ENCODE measurements at regions not wholly inside any gene's neighbourhood (a gene's known extent, or its start where the extent isn't known, plus 50 kb on each side); places are given as distances from the start of the nearest gene placed in this dataset.

DNA sequence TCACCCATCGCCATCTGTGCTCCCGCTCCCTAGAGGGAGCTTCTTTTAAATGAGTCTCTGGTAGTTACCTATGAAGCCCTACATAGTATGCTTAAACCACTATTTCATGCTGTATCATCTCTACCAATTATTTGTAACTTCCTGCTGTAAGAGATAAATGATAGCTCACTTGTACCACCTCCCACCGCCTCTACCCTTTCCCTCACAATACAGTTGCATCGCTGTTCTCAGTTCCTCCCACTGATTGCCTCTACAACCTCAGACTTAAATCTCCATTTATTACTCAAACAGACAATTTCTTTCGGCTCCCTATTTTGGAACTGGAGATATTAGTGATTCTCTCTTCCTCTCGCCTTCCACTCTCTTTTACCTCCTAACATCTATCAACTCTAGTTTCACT lies 222.9 kb upstream of the ZC3H12C start:
- H3K36me3 ChIP-seq: no peaks in the 10 kb centered on the region
- H3K4me3 ChIP-seq: no peak overlapping the region
- no peaks in the 10 kb centered on the region for H3K9me3 ChIP-seq
- TF ChIP-seq POLR2A (IDR thresholded peaks at IDR 0.05) (no peak), EP300 (IDR thresholded peaks at IDR 0.05) (no peak), POLR2AphosphoS5 (IDR thresholded peaks at IDR 0.05) (no peak)
- TF ChIP-seq, protein P1, sequence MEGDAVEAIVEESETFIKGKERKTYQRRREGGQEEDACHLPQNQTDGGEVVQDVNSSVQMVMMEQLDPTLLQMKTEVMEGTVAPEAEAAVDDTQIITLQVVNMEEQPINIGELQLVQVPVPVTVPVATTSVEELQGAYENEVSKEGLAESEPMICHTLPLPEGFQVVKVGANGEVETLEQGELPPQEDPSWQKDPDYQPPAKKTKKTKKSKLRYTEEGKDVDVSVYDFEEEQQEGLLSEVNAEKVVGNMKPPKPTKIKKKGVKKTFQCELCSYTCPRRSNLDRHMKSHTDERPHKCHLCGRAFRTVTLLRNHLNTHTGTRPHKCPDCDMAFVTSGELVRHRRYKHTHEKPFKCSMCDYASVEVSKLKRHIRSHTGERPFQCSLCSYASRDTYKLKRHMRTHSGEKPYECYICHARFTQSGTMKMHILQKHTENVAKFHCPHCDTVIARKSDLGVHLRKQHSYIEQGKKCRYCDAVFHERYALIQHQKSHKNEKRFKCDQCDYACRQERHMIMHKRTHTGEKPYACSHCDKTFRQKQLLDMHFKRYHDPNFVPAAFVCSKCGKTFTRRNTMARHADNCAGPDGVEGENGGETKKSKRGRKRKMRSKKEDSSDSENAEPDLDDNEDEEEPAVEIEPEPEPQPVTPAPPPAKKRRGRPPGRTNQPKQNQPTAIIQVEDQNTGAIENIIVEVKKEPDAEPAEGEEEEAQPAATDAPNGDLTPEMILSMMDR (IDR thresholded peaks at IDR 0.05): no peak
- no peaks in the 10 kb centered on the region for H3K27me3 ChIP-seq
- no peak for DNase-seq
- intact Hi-C loops (cut with DNase I; ENCODE audit: low total_unique reads): no loop called here
- 86 to 89% (median 88%) methylated on average over 6 of the region's 6 CpGs for WGBS, 5 donors
- H3K4me1 ChIP-seq: no peaks in the 10 kb centered on the region
- H3K27ac ChIP-seq: no peak overlapping the region

DNA sequence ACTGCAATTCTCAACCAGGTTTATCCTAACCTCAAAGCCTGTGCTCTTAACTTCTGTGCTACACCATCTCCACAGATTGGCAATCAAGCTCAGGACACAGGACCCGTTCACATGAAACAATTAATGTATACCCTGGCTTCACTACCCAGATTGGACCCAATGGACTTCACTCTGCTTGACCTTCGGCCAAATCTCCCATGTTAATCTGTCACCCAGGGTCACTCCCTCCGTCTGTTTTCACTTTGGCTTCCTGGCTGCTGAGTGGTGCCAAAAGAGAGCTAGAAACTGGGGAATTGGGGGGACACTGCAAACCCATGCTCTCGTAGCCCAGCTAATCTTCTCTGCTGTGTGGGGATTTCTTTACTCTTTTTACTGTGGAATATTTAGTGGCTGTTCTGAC lies 216.1 kb upstream of the ZC3H12C start:
- no peak overlapping the region for H3K27ac ChIP-seq
- H3K9me3 ChIP-seq: no peaks in the 10 kb centered on the region
- H3K4me1 ChIP-seq: no peaks in the 10 kb centered on the region
- no peaks in the 10 kb centered on the region for H3K27me3 ChIP-seq
- 36 to 48% (median 42%) methylated on average over 4 of the region's 4 CpGs for WGBS, 5 donors
- DNase-seq: no peak
- no peak overlapping the region for H3K4me3 ChIP-seq
- no peaks in the 10 kb centered on the region for H3K36me3 ChIP-seq
- TF ChIP-seq POLR2A (IDR thresholded peaks at IDR 0.05) (no peak), EP300 (IDR thresholded peaks at IDR 0.05) (no peak), POLR2AphosphoS5 (IDR thresholded peaks at IDR 0.05) (no peak)
- TF ChIP-seq, protein P1 (IDR thresholded peaks at IDR 0.05): no peak
- intact Hi-C loops (cut with DNase I; ENCODE audit: low total_unique reads): no loop called here

DNA sequence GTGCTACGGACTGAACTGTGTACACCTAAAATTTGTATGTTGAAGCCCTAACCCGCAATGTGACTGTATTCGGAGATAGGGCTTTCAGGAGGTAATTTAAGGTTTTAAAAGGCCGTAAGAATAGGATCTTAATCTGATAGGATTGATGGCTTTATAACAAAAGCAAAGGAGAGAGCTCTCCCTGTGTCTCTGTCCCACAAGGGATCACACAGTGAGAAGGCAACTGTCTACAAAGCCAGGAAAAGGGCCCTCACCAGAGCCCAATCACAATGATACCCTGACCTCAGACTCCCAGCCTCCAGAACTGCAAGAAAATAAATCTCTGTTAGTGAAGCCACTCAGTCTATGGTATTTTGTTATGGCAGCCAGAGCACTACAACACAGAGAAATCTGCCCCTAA lies 208.7 kb upstream of the ZC3H12C start:
- DNase-seq: no peak
- Histone ChIP-seq H3K27me3 (no peaks in the 10 kb centered on the region), H3K36me3 (no peaks in the 10 kb centered on the region), H3K9me3 (no peaks in the 10 kb centered on the region), H3K4me1 (no peaks in the 10 kb centered on the region), H3K4me3 (no peak overlapping the region), H3K27ac (no peak overlapping the region)
- TF ChIP-seq POLR2AphosphoS5 (IDR thresholded peaks at IDR 0.05): no peak
- no peak for TF ChIP-seq POLR2A (IDR thresholded peaks at IDR 0.05)
- TF ChIP-seq EP300 (IDR thresholded peaks at IDR 0.05): no peak
- TF ChIP-seq, protein P1 (IDR thresholded peaks at IDR 0.05): no peak
- intact Hi-C loops (cut with DNase I; ENCODE audit: low total_unique reads): no loop called here
- 70 to 77% (median 73%) methylated on average over 4 of the region's 4 CpGs for WGBS, 5 donors

DNA sequence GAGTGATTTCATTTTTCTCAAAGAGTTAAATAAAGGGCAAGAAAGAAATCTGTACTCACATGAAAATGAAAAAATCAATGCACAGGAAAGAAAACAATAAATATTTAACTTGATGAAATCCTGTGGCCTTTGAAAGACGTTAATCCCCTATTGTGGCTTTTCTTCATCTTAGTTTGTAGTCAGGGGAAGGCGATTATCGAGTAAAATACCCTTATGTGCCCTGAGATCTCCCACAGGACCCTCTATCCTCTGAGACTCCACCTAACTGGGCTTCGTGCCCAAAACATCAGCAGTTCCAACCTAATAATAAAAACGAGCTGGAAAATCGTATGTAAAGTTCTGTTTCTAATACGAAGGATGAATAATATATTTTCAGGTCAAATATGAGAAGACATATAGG lies 208.2 kb upstream of the ZC3H12C start:
- no peaks in the 10 kb centered on the region for H3K27me3 ChIP-seq
- intact Hi-C loops (cut with DNase I; ENCODE audit: low total_unique reads): no loop called here
- H3K9me3 ChIP-seq: no peaks in the 10 kb centered on the region
- H3K36me3 ChIP-seq: no peaks in the 10 kb centered on the region
- TF ChIP-seq EP300 (IDR thresholded peaks at IDR 0.05) (no peak), POLR2A (IDR thresholded peaks at IDR 0.05) (no peak), POLR2AphosphoS5 (IDR thresholded peaks at IDR 0.05) (no peak)
- no peak overlapping the region for H3K27ac ChIP-seq
- no peak overlapping the region for H3K4me3 ChIP-seq
- WGBS, 5 donors: 62 to 78% (median 71%) methylated on average over 7 of the region's 7 CpGs
- no peaks in the 10 kb centered on the region for H3K4me1 ChIP-seq
- no peak for DNase-seq

DNA sequence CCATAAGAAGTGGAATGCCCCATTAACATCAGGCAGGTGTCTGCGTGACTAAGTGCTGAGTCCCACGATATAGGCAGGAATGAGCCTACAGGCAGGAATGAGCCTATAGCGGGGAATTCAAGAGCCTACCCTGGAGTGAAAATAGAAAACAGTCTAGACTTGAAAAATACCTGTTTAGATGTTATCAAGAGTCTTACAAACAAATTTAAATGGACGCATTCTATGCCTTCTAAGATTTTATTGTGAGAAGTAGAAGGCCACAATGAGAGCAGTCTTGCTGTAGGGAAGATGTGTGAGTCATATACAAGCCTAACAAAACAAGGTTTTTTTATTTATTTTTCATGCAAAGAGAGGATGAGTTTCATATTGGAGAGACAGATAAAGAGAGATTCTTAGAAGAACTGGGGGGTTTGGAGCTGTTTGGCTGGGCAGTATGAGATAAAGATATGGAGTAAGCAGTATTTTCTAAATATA lies 200.8 kb upstream of the ZC3H12C start:
- 86 to 94% (median 93%) methylated on average over 4 of the region's 4 CpGs for WGBS, 5 donors
- no peaks in the 10 kb centered on the region for H3K27me3 ChIP-seq
- H3K36me3 ChIP-seq: no peaks in the 10 kb centered on the region
- H3K4me1 ChIP-seq: no peaks in the 10 kb centered on the region
- no peak overlapping the region for H3K27ac ChIP-seq
- TF ChIP-seq POLR2A (IDR thresholded peaks at IDR 0.05): no peak
- TF ChIP-seq, protein P1 (IDR thresholded peaks at IDR 0.05): no peak
- TF ChIP-seq EP300 (IDR thresholded peaks at IDR 0.05): no peak
- TF ChIP-seq POLR2AphosphoS5 (IDR thresholded peaks at IDR 0.05): no peak
- H3K9me3 ChIP-seq: no peaks in the 10 kb centered on the region
- H3K4me3 ChIP-seq: no peak overlapping the region
- DNase-seq: no peak
- intact Hi-C loops (cut with DNase I; ENCODE audit: low total_unique reads): no loop called here
